HG02885 (cell line): ENCODE measurements at regions not wholly inside any gene's neighbourhood (a gene's known extent, or its start where the extent isn't known, plus 50 kb on each side); places are given as distances from the start of the nearest gene placed in this dataset.
"Not testable (repeated sequence)": the region's sequence is repeated elsewhere in the genome, so short reads cannot be mapped to it uniquely, and the experiment has no call there.

Experiments used
- ATAC-seq: cut with Tn5 transposase; IDR thresholded peaks from one replicate; pipeline ENCODE4 v1.9.1; 2021; ENCODE audit warnings: mild to moderate bottlenecking; ENCODE audit not compliant: unreplicated experiment, poor library complexity

DNA sequence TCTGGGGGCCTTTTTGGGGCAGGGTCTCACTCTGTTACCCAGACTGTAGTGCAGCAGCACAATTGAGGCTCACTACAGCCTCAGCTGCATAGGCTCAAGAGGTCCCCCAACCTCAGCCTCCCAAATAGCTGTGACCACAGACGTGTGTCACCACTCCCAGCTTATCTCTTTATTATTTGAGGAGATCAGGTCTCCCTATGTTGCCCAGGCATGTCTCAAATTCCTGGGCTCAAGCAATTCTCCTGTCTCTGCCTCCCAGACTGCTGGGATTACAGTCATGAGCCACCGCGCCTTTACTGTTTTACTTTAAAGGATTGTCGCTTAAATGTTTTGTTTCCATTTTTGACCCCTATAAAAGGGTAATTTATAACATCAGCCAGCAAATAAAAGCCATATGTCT lies 502.6 kb upstream of the AUTS2 start:
- ATAC-seq, result no peak

DNA sequence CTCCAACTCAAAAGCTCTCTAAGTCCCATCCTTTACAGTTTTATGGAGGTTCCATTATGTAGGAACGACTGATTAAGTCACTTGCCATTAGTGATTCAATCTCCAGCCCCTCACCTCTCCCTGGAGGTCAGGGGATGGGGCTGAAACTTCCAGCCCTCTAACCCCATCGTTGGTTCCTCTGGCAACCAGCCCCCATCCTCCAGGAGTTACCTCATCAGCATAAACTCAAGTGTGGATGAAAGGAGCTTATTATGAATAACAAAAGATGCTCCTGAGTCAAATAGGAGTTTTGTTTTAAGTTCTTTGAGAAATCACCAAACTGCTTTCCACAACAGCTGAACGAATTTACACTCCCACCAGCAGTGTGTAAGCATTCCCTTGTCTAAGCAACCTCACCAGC lies 494.3 kb upstream of the AUTS2 start:
- no peak for ATAC-seq

DNA sequence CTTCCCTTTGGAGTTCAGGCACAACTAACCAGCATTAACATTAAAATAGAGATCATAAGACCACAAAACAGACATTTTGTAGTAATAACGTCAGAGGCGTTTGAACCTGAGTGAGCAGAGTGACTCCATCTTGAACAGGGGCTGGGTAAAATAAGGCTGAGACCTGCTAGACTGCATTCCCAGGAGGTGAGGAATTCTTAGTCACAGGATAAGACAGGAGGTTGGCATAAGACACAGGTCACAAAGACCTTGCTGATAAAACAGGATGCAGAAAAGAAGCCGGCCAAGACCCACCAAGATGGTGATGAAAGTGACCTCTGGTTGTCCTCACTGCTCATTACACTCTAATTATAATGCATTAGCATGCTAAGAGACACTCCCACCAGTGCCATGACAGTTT lies 493.2 kb upstream of the AUTS2 start:
- ATAC-seq, result no peak

DNA sequence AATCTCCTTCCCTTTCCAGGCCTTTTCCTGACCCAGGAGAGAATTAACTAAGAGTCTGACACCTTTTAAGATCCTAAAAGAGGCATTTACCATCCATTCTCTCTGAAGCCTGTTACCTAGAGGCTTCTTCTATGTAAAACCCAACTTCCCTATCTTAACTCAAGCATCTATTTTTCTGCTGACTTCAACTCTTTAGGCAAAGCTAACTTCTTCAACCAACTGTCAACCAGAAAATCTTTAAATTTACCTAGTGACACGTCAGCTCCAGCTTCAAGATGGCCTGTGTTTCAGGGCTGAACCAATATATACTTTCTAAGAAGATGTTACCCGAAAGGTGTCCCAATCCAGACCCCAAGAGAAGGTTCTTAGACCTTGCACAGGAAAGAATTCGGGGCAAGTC lies 492.3 kb upstream of the AUTS2 start:
- ATAC-seq, result no peak

DNA sequence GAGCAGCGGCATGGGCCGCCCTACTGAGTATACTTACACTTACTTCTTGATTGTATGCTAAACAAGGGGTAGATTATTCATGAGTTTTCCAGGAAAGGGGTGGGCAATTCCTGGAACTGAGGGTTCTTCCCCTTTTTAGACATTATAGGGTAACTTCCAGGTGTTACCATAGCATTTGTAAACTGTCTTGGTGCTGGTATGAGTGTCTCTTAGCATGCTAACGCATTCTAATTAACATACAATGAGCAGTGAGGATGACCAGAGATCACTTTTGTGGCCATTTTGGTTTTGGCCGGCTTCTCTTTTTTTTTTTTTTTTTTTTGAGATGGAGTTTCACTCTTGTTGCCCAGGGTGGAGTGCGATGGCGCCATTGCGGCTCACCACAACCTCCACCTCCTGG lies 491.8 kb upstream of the AUTS2 start:
- ATAC-seq, result not testable (repeated sequence)

DNA sequence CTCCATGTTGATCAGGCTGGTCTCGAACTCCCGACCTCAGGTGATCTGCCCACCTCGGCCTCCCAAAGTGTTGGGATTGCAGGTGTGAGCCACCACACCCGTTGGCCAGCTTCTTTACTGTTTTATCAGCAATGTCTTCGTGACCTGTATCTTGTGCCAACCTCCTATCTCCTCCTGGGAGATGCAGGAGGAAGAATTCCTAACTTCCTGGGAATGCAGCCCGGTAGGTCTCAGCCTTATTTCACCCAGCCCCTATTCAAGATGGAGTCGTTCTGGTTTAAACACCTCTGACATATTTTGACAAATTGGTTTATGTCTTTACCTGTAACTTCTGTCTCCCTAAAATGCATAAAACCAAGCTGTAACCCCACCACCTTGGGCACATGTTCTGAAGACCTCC lies 491.3 kb upstream of the AUTS2 start:
- not testable (repeated sequence) for ATAC-seq

DNA sequence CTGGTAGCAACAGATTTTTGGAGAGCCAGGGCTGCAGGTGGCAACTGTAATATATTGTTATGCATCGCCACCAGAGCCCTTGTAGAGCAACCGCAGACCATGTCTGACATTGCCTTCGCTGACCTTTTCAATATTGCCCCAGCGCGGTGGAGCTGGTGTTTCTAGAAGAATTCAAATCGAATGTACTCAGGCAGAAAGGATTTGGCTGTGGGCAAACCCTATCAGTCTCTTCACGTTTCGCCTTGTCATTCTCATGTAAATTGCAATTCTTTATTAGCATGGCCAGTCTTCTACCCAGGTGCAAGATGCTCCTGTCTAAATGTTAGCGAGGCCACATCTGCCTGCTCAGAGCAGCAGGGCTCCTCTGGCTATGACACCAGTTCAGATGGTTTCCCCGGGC lies 490.2 kb upstream of the AUTS2 start:
- ATAC-seq, result no peak

DNA sequence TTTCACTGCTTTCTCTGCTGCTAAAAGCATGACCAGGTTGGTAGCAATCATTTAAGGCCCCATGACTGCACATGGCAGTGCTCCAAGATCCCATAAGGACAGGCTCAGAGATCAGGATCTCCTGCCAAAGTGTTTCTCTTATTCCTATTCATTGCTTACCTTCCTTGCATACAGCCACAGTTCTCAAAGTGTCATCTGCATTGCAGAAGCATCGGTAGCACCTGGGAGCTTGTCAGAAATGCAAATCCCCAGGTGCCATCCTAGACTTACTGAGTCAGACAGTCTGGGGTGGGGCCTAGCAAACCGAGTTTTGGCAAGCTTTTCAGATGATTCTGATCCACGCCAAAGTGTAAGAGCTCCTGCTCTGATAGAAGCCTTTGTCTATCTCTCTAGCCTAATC lies 489.0 kb upstream of the AUTS2 start:
- no peak for ATAC-seq

DNA sequence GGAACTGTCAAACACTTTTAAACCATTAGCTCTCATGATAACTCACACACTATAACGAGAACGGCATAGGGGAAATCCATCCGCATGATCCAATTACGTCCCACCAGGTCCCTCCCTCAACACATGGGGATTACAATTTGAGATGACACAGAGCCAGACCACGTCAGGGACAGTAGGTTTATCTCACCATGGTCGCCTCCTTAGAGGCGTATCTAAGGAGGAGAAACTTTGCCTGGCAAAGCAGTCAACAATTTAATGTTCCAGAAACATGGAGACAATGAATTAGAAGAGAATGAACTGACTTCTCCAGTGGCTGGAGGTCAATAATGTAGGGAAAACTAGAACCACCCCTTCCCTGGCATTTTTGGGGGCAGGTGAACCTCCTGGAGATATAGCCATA lies 488.4 kb upstream of the AUTS2 start:
- ATAC-seq, result no peak

DNA sequence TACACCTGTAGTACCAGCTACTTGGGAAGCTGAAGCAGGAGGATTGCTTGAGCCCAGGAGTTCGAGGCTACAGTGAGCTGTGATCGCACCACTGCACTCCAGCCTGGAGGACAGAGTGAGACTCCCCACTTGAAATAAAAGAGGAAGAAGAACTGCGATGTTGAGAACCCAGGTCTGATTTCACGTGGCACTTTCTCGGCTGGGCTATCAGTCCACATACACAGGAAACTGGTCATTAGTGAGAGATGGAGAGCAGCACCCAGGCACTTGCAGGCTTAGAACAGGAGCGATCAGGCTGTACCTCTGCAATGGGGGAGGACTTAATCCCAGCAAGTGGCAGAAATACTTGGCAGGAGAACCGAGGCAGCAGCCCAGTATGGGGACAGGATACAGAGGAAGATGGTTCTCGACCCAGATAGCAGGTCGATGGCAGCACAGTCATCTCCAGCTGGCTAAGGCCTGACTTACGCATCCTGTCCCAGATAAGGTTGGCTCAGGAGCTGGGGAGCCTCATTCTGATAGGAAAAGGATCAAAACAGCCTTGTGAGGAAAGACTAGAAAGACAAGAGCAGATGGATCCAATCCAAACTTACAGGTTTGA lies 487.7 kb upstream of the AUTS2 start:
- ATAC-seq, result no peak

DNA sequence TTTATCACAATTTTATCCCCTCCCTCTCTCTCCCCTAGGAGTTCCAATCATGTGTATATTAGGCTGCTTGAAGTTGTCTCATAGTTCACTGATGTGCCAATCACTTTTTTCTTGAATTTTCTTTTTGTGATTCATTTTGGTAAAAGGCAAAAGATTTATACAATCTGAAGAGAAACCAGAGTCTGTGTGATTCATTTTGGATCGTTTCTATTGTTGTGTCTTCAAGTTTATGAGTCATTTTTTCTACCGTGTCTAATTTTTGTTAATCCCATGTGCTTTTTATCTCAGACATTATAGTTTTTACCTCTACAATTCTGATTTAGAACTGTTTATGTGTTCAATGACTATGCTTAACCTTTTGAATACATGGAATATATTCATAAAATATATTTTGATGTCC lies 483.9 kb upstream of the AUTS2 start:
- ATAC-seq, result no peak

DNA sequence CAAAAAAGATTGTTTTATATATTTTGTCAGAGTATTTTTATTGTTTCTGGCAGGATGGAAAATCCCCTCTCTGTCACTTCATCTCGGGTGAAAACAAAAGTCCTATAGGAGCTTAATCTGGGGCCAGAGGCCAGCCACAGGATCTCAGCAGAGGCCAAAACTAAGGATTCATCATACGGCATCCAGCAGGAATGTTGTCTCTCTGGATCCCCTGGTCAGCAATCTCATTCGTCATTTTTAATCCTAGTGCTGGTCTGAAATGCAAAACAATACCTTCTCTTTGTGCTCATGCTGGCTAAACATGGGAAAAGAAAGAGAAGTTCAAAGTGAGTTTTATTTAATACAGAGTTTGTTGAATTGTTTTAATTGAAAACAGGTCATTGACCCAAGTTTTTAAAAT lies 482.5 kb upstream of the AUTS2 start:
- no peak for ATAC-seq

DNA sequence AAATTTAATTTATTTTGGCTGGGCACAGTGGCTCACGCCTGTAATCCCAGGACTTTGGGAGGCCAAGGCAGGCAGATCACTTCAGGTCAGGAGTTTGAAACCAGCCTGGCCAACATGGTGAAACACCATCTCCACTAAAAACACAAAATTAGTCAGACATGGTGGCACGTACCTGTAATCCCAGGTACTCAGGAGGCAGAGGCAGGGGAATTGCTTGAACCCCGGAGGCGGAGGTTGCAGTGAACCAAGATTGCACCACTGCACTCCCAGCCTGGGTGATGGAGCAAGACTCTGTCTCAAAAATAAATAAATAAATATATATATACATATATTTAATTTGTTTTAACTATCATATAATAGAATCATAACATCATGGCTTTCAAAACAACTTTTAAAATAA lies 482.1 kb upstream of the AUTS2 start:
- ATAC-seq, result not testable (repeated sequence)

DNA sequence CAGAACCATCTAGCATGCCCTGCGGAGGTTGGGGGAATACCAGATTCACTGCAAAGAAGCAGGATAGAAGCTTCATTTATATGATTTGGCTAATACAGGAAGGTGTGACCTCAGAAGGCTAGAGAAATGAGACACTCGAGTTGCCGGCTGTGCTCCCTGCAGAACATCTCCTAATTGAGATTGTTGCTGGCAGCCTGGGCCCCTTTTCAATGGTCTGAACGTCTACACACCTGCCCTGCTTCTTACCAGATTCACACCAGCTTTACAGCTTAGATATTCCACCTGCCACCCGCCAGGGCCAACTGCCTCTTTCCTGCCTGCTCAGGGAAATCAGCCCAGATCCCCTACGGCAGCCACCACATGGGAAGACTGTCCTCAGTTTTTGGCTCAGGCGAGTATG lies 475.3 kb upstream of the AUTS2 start:
- no peak for ATAC-seq

DNA sequence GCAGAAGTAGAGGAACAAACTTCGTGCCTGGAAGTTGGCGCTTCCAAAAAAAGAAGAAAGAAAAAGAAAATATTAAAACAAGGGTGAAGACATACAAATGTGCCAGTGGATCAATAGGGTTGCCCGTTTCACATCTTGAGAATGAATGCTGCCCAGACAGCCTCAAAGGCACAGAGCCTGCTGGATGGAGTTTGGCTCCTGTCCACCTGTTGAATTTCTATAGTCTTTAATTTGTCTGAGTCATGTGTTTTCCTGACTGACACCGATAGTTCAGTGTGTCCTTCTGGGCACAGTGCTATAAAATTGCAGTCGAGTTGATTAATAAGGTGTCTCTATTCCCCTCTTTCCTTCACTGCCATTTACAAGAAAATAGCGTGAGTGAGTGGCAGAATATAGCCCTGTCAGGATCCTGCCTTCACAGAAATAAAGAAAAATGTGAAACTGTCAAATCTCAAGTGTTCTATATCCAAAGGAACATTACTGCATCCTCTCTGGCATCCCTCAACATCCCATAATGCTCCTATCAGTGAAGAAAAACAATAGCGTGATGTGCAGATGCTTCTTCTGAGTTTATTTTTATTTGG lies 471.3 kb upstream of the AUTS2 start:
- no peak for ATAC-seq

DNA sequence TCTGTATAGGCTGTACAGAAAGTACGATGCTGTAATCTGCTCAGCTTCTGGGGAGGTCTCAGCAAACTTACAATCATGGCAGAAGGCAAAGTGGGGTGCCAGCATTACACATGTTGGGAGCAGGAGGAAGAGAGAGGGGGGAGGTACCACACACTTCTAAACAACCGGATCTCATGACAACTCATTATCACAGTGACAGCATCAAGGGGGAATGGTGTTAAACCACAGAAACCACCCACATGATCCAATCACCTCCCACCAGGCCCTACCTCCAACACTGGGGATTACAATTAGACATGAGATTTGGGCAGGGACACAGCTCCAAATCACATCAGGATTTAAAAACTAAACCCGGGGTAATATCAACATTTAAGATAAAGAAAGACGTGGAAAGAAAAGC lies 468.8 kb upstream of the AUTS2 start:
- no peak for ATAC-seq

DNA sequence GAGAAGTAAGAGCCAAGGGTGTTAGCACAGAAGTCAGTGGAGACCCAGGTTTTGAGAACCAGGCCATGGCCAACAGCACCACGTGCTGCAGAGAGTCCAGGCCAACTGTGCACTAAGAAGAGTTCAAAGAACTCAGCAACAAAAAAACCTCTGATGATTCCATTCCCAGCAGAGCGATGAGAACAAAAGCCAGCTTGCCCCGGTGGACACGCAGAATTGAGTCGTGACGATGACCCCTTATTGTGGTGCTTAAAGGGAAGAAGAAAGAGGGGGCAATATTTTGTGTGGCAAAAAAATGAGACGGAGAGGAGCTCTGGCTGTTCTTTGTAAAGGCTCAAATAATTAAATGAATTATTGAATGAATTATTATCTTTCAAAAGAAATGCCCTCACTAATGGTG lies 468.3 kb upstream of the AUTS2 start:
- ATAC-seq, result no peak

DNA sequence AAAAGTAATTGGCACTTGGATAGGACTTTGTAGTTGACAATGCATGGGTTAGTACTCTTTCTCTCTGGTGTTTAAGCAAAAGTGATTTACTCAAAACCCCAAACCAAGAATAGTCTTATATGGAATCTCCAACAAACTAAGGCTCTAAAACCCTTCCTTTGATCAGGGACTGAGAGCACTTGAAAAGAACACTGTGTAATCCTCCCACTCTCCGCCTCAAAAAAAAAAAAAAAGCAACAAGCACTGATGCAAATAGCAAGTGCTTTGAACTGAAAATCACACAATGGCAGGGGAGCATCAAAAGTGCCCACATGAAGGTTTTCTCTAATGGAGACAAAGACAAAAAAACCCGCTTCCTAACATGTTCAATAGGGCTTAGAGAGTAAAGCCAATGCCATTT lies 467.9 kb upstream of the AUTS2 start:
- ATAC-seq, result no peak

DNA sequence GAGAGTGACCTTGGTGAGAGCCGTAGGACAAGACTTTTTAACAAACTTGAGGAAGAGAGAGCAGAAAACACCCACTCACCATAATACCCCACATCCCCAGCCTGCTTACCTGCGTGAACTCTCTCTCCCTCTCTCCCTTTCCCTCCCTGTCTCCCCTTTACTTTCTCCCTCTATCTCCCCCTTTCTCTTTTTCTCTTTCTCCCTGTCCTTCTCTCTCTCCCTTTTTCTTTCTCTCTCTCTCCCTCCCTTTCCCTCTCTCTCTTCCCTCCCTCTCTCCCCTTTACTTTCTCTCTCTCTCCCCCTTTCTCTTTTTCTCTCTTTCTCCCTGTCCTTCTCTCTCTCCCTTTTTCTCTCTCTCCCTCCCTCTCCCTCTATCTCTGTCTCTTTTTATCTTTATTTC lies 464.0 kb upstream of the AUTS2 start:
- no peak for ATAC-seq

DNA sequence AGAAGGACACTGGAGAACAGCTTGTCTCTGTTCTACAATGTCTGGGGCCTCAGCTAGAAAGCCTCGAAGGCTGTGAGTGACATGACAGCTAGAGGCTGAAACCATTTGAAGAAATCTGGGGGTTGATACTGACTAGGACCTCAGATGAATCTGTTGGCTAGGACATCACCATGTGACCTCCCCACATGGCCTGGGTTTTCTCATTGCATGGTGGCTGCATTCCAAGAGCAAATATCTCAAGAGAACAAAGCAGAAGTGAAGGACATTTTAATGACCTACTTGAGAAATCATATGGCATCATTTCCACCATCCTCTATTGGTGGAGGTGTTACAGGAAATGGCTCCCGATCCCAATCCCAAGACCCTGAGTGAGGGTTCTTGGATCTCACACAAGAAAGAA lies 450.6 kb upstream of the AUTS2 start:
- ATAC-seq, result no peak

DNA sequence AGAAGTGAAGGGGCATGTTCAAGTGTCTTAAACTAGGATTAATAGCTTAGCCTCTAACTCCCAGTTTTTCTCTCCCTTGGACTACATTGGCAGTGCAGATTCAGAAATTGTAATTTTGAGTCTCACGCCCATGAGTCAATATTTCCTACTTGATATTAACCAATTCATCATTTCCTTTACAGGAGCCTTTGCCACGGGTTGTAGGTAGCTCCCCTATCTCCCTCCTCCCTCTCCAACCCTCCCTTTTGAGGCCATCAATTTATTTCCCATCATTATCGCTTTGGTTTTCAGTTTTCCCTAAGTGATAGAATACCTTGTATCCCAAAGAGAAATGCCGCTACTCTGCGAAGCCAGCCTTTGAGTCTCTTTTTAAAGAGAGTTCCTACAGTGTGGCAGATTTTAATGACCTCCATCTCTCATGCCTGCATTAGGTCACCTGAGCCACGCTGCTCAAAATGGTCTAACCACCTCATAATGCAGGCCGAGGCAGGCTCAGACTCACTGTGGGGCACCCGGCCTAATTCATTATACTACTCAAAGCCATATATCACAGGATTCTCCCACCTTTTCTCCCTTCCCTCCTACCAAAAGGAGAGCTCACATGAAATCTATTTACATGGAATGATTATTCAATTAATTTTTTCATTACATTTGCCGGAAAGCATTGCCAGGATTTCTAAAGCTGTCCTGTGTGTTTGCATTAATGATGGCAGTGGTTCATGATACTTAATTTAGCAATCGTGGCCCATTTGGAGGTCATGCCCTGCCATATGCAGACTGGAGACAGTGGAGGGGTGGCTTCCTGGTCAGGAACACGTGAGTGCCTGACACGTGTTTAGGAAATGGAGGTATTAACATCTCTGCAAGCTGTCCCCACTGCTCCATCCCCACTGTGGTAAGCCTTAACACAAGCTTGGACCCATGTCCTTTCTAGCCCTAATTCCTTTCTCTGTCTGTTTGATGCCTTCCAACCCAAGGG lies 448.2 kb upstream of the AUTS2 start:
- ATAC-seq, result no peak

DNA sequence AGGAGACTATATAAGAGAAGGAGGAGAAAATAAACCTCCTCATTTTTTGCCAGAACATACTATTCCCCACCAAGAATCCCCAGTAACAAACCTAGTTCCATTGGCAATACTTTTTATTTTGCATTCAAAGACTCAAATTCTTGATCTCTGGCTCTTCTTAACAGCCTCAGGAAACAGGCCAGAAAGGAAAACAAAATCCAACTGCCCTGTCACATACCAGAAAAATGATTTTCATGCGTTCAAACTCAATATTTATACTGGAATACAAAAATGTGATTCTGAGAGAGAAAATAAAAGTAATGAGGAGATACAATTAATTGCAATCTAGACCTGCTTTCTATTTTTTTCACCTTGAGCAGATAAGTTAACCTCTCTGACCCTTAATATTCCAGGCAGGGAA lies 435.9 kb upstream of the AUTS2 start:
- ATAC-seq, result no peak
